Activated naive CD8-positive, alpha-beta T cell treated with anti-CD3 and anti-CD28 coated beads, Interleukin-2, amount 50 U/mL, for 24 hours (primary cell): ENCODE measurements at regions not wholly inside any gene's neighbourhood (a gene's known extent, or its start where the extent isn't known, plus 50 kb on each side); places are given as distances from the start of the nearest gene placed in this dataset.
"Not testable (repeated sequence)": the region's sequence is repeated elsewhere in the genome, so short reads cannot be mapped to it uniquely, and the experiment has no call there.

Experiments
- ATAC-seq: fragments of 150-1000 bp; cut with Tn5 transposase; one replicate; pipeline ENCODE4 v1.10.0; 2021
- DNase-seq: peaks from one replicate; pipeline ENCODE4 v3.0.0; 2021
- H3K27ac Mint-ChIP-seq: one replicate; pipeline ENCODE4 v1.8.0; 2021; ENCODE audit warnings: mild to moderate bottlenecking, mixed read lengths
- H3K27me3 Mint-ChIP-seq: one replicate; pipeline ENCODE4 v1.8.0; 2021; ENCODE audit warnings: mixed read lengths
- H3K36me3 Mint-ChIP-seq: one replicate; pipeline ENCODE4 v1.8.0; 2021; ENCODE audit warnings: low read depth, mixed read lengths
- H3K4me1 Mint-ChIP-seq: one replicate; pipeline ENCODE4 v1.8.0; 2021; ENCODE audit warnings: mixed read lengths
- H3K4me3 Mint-ChIP-seq: one replicate; pipeline ENCODE4 v1.8.0; 2021; ENCODE audit warnings: mild to moderate bottlenecking, moderate library complexity, mixed read lengths
- H3K9me3 Mint-ChIP-seq: one replicate; pipeline ENCODE4 v1.8.0; 2021; ENCODE audit warnings: mixed read lengths

DNA sequence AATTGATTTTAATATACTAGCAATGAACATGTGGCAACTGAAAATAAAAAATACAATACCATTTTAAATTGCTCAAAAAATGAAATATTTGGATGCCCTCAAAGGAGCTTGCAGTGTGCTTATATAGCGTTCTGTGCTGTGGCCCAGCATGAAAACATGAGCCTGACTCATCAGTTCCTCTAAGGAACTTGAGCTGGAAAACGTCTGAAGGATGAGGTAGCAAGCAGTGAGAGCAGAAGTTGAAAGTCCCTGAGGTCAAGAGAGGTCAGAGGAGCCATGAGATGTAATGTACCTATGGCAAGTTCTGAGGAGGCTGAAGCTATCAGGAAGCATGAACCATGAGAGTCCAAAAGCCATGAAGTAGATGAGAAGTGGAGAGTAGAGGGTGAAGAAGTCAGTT, 59.7 kb downstream of the HMGB3 start:
- no peaks in the 10 kb centered on the region for H3K9me3 Mint-ChIP-seq
- DNase-seq: no peak
- ATAC-seq: no peak
- H3K4me1 Mint-ChIP-seq: no peaks in the 10 kb centered on the region
- H3K27ac Mint-ChIP-seq: no peak overlapping the region
- H3K4me3 Mint-ChIP-seq: no peak overlapping the region
- H3K27me3 Mint-ChIP-seq: no peaks in the 10 kb centered on the region
- H3K36me3 Mint-ChIP-seq: no peaks in the 10 kb centered on the region

DNA sequence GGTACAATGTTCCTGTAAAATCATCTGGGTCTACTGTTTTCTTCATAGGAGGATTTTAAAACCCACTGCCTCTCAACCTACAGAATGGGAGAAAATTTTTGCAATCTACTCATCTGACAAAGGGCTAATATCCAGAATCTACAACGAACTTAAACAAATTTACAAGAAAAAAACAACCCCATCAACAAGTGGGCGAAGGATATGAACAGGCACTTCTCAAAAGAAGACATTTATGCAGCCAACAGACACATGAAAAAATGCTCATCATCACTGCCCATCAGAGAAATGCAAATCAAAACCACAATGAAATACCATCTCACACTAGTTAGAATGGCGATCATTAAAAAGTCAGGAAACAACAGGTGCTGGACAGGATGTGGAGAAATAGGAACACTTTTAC, 83.2 kb downstream of the HMGB3 start:
- H3K27ac Mint-ChIP-seq, H3K27me3 Mint-ChIP-seq, H3K4me3 Mint-ChIP-seq, DNase-seq, ATAC-seq, H3K36me3 Mint-ChIP-seq, H3K4me1 Mint-ChIP-seq, H3K9me3 Mint-ChIP-seq: not testable (repeated sequence)

DNA sequence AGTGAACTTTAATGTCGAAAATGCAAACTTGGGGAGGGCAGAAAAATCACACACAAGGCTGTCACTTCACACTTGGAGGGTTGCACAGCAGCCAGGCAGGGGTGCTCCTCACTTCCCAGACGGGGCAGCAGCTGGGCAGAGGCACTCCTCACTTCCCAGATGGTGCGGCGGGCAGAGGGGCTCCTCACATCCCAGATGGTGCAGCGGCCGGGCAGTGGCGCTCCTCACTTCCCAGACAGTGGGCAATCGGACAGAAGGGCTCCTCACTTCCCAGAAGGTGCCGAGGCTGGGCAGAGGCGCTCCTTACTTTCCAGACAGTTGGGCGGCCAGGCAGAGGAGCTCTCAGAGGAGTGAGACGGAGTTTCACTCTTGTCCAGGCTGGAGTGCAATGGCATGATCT, 90.6 kb downstream of the HMGB3 start:
- Mint-ChIP-seq H3K4me3 (no peak overlapping the region), H3K36me3 (no peaks in the 10 kb centered on the region), H3K27me3 (no peaks in the 10 kb centered on the region), H3K9me3 (no peaks in the 10 kb centered on the region), H3K27ac (no peak overlapping the region), H3K4me1 (no peaks in the 10 kb centered on the region)
- ATAC-seq (no peak), DNase-seq (no peak)

DNA sequence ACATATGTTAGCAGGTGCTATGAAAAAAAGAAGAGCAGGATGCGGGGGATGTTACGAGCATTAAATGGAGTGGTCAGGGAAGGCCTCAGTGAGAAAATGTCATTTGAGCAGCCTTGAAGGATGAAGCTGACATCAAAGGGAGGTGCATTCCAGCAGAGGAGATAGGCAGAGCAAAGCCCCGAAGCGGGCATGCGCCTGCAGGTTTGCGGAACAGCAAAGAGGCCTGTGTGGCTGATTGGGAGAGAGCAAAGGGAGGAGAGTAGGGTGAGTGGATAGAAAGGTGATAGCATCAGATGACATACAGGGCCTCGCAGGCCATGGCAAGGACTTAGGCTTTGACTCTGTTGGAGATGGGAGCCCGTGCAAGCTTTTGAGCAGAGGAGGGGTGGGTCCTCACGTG, 95.4 kb upstream of the GPR50 start:
- Mint-ChIP-seq H3K4me1 (peaks cover 2% of the 10 kb centered on the region), H3K9me3 (no peaks in the 10 kb centered on the region), H3K36me3 (no peaks in the 10 kb centered on the region), H3K27me3 (peaks cover 17% of the 10 kb centered on the region), H3K4me3 (no peak overlapping the region), H3K27ac (no peak overlapping the region)
- DNase-seq (no peak), ATAC-seq (no peak)

DNA sequence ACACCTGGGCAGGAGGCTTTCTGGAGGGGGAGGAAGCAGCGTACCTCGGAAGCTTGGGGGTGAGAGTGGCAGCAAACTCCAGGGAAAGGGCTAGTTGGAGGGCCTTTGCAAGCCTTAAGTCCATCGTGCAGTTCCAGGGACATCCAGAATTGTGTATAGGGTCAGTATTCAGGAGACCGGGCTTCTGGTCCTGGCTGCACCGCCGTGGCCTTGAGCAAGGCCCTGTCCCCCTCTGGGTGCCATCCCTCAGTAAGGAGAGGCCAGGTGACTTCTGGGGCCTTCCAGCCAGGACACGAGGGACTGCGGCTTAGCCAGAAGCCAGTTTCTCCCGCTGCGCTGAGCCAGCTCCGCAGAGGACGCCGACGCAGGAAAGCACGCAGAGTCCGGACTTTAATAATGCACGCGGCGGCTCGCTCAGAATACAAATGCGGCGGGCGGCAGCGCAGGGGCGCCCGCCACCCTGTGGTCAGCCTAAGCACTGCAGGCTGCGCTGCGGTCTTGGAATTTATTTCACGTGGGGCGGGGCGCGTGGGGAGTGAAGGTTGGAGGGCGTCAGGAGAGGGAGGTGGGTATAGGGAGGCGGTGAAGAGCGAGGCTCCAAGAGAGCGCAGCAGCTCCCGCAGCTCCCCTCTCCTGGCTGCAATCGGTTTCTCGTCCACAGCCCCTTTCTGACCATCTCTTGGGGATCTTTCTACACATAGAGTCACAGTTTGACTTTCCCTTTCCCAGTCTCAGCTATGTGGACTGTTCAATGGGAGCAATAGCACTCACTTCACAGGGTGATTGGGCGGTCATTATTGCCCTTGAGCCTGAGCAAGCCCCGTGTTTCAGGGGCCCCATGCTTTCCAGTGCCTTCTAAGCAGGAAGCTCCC, 94.1 kb upstream of the GPR50 start:
- peaks cover 2% of the 10 kb centered on the region for H3K4me1 Mint-ChIP-seq
- no peak overlapping the region for H3K4me3 Mint-ChIP-seq
- H3K27me3 Mint-ChIP-seq: peaks cover 17% of the 10 kb centered on the region
- H3K27ac Mint-ChIP-seq: no peak overlapping the region
- DNase-seq: peak; percentile 64
- H3K9me3 Mint-ChIP-seq: no peaks in the 10 kb centered on the region
- no peaks in the 10 kb centered on the region for H3K36me3 Mint-ChIP-seq
- ATAC-seq: peak; percentile 84

DNA sequence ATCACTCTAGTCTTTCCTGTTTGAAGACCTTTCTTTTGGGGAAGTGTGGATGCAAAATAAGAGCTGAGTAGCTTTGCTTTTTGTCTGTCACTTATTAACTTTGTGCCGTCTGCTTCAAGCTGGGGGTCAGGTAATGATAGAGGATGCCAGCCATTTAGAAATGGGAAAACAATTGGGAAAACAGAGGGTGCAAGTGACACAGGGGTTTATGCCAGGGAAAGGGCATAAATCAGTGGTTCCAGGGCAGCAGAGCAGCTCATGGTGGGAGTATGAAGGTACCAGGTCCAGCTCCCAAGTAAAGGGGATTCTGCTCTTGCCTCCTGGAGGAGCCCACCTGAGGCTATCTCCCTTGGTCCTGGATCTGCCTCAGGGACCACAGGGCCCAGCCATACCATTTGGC, 91.9 kb upstream of the GPR50 start:
- Mint-ChIP-seq H3K4me1 (peaks cover 2% of the 10 kb centered on the region), H3K4me3 (no peak overlapping the region), H3K9me3 (no peaks in the 10 kb centered on the region), H3K27ac (no peak overlapping the region), H3K27me3 (peaks cover 16% of the 10 kb centered on the region), H3K36me3 (no peaks in the 10 kb centered on the region)
- no peak for ATAC-seq
- DNase-seq: no peak

DNA sequence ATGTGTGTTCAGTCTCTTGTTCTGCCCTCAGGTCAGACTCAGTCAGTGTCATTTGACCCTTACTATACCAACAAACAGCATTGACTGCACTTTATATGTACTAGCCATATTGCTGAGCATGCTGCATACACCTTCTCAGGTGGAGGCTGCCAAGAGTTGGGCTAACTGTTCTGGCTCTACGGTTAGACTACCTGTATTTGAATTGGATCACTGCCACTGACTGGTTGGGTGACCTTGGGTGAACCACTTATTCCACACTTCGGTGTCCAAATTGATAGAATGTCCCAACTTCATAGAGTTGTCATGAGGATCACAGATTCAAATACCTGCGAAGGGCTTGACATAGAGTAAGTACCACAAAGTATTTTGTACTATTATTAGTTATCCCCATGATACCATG, 91.2 kb upstream of the GPR50 start:
- DNase-seq: no peak
- H3K27ac Mint-ChIP-seq: no peak overlapping the region
- no peak overlapping the region for H3K4me3 Mint-ChIP-seq
- H3K36me3 Mint-ChIP-seq: no peaks in the 10 kb centered on the region
- H3K27me3 Mint-ChIP-seq: peaks cover 14% of the 10 kb centered on the region
- H3K9me3 Mint-ChIP-seq: no peaks in the 10 kb centered on the region
- H3K4me1 Mint-ChIP-seq: peaks cover 2% of the 10 kb centered on the region
- ATAC-seq: no peak

DNA sequence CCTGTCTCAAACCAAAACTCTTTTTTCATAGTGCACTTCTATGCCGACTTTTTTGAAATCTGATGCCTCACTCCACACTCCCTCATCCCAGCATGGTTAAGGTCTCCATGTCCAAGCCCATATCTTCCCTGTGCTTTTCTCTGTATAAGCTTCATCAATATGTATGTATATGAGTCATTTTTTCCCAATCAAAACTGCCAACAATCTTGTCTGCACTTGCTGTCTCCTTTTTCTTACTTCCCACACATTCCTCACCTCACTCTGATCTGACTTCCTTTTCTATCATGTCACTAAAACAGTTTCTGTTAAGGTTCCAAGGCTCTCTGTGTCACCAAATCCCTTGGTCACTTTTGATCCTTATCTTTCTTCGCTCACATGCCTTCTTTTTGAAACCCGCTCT, 88.2 kb upstream of the GPR50 start:
- Mint-ChIP-seq H3K4me3 (no peak overlapping the region), H3K27ac (no peak overlapping the region), H3K27me3 (peaks cover 5% of the 10 kb centered on the region), H3K9me3 (no peaks in the 10 kb centered on the region), H3K36me3 (no peaks in the 10 kb centered on the region), H3K4me1 (no peaks in the 10 kb centered on the region)
- DNase-seq: no peak
- no peak for ATAC-seq

DNA sequence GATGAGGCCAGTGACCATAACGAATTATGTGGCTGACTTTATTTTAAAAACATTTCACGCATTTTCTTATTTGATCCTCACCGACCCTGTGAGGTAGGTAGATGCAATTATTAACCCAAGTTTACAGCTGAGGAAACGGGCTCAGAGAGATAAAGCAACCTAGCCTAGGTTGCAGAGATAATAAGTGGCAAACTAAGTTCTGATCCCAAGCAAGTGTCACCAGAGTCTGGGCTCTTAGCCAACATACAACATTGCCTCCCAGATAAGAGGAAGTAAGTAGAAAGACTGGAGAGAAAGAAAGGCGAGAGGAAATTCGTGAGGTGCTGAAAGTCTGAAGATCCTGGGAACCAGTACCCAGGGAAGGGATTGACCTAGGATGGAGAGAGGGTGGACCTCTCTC, 77.4 kb upstream of the GPR50 start:
- no peak overlapping the region for H3K4me3 Mint-ChIP-seq
- no peak overlapping the region for H3K27ac Mint-ChIP-seq
- no peaks in the 10 kb centered on the region for H3K9me3 Mint-ChIP-seq
- ATAC-seq: no peak
- peaks cover 2% of the 10 kb centered on the region for H3K4me1 Mint-ChIP-seq
- no peaks in the 10 kb centered on the region for H3K27me3 Mint-ChIP-seq
- no peak for DNase-seq
- no peaks in the 10 kb centered on the region for H3K36me3 Mint-ChIP-seq

DNA sequence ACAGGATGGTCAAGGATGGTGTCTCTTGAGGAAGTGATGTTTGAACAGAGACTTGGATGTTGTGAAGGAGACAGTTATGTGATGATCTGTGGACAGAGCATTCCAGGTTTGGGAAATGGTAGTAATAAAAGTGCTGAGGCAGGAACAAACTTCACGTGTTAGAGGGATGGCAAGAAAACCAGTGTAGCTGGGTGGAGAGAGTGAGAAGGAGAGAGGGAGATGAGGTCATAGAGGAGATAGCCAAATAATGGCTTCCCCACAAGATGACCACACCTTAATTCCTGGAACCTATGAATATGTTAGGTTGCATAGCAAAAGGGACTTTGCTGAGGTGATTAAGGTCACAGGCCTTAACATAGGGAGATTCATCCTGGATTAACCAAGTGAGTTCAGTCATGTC, 75.6 kb upstream of the GPR50 start:
- no peaks in the 10 kb centered on the region for H3K36me3 Mint-ChIP-seq
- H3K4me1 Mint-ChIP-seq: peaks cover 2% of the 10 kb centered on the region
- no peak overlapping the region for H3K27ac Mint-ChIP-seq
- H3K9me3 Mint-ChIP-seq: no peaks in the 10 kb centered on the region
- H3K4me3 Mint-ChIP-seq: no peak overlapping the region
- no peaks in the 10 kb centered on the region for H3K27me3 Mint-ChIP-seq
- ATAC-seq: no peak
- no peak for DNase-seq

DNA sequence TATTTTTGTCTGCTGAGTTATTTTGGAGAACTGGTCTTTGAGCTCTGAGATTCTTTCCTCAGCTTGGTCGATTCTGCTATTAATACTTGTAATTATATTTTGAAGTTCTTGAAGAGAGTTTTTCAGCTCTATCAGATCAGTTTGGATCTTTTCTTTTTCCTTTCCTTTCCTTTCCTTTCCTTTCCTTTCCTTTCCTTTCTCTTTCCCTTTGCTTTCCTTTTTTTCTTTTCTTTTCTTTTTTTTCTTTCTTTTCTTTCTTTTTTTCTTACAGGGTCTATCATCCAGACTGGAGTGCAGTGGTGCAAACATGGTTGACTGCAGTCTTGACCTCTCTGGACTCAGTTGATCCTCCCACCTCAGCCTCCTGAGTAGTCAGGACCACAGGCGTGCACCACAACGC, 63.2 kb upstream of the GPR50 start:
- peaks cover 12% of the 10 kb centered on the region for H3K27me3 Mint-ChIP-seq
- ATAC-seq, DNase-seq, H3K9me3 Mint-ChIP-seq, H3K36me3 Mint-ChIP-seq, H3K4me1 Mint-ChIP-seq, H3K4me3 Mint-ChIP-seq, H3K27ac Mint-ChIP-seq: not testable (repeated sequence)
